GM23338 (cell line): ENCODE measurements at regions not wholly inside any gene's neighbourhood (a gene's known extent, or its start where the extent isn't known, plus 50 kb on each side); places are given as distances from the start of the nearest gene placed in this dataset.

Source experiments
- ATAC-seq: fragments of 200-7000 bp; cut with Tn5 transposase; 3 replicates; pipeline ENCODE4 v1.9.1; 2020
- DNase-seq: peaks from one replicate; pipeline ENCODE4 v3.0.0-alpha.2; 2015; ENCODE audit warnings: low spot score
- H2AFZ ChIP-seq: fragments of 200-600 bp; sonication (generic); 2 replicates; pipeline ENCODE4 v1.8.0; 2016; ENCODE audit warnings: antibody characterized with exemption, mild to moderate bottlenecking, moderate library complexity
- H3F3A ChIP-seq: fragments of 200-600 bp; sonication (generic); replicated peaks from 2 replicates; pipeline ENCODE4 v1.8.0; 2017; ENCODE audit warnings: antibody characterized with exemption, mixed run types, low read depth
- H3K27ac ChIP-seq: fragments of 200-600 bp; sonication (generic); 2 replicates; pipeline ENCODE4 v1.6.1; 2016; ENCODE audit warnings: low read depth
- H3K27me3 ChIP-seq: fragments of 200-600 bp; sonication (generic); 2 replicates; pipeline ENCODE4 v1.8.0; 2016; ENCODE audit warnings: mild to moderate bottlenecking, mixed run types, moderate library complexity; ENCODE audit not compliant: insufficient read depth
- H3K36me3 ChIP-seq: fragments of 200-600 bp; sonication (generic); 2 replicates; pipeline ENCODE4 v1.8.0; 2016; ENCODE audit warnings: mild to moderate bottlenecking; ENCODE audit not compliant: insufficient read depth
- H3K4me1 ChIP-seq: fragments of 200-600 bp; sonication (generic); 2 replicates; pipeline ENCODE4 v1.8.0; 2016; ENCODE audit warnings: mild to moderate bottlenecking, moderate library complexity; ENCODE audit not compliant: insufficient read depth
- H3K4me2 ChIP-seq: fragments of 200-600 bp; sonication (generic); 2 replicates; pipeline ENCODE4 v1.7.1; 2017; ENCODE audit warnings: mixed run types
- H3K4me3 ChIP-seq: fragments of 200-600 bp; sonication (generic); 2 replicates; pipeline ENCODE4 v1.6.1; 2016; ENCODE audit warnings: mixed run types
- H3K79me2 ChIP-seq: fragments of 200-600 bp; sonication (generic); replicated peaks from 2 replicates; pipeline ENCODE4 v1.8.0; 2017; ENCODE audit warnings: mild to moderate bottlenecking; ENCODE audit not compliant: insufficient read depth
- H3K9me2 ChIP-seq: fragments of 200-600 bp; sonication (generic); 2 replicates; pipeline ENCODE4 v1.8.0; 2017; ENCODE audit not compliant: insufficient read depth
- H4K20me1 ChIP-seq: fragments of 200-600 bp; sonication (generic); replicated peaks from 2 replicates; pipeline ENCODE4 v1.8.0; 2017; ENCODE audit warnings: mild to moderate bottlenecking; ENCODE audit not compliant: insufficient read depth
- H3K27ac Mint-ChIP-seq: 2 replicates; pipeline ENCODE4 v1.8.0; 2020; ENCODE audit warnings: inconsistent platforms, mild to moderate bottlenecking, moderate library complexity, mixed read lengths
- H3K27me3 Mint-ChIP-seq: 3 replicates; pipeline ENCODE4 v1.8.0; 2022; ENCODE audit warnings: low read depth, mild to moderate bottlenecking, moderate library complexity, mixed read lengths, inconsistent platforms; ENCODE audit not compliant: insufficient read depth, poor library complexity
- H3K36me3 Mint-ChIP-seq: 3 replicates; pipeline ENCODE4 v1.8.0; 2021; ENCODE audit warnings: low read depth, mild to moderate bottlenecking, inconsistent platforms, moderate library complexity, mixed read lengths
- H3K4me1 Mint-ChIP-seq: 3 replicates; pipeline ENCODE4 v1.8.0; 2020; ENCODE audit warnings: mild to moderate bottlenecking, inconsistent platforms, mixed read lengths
- H3K4me3 Mint-ChIP-seq: 3 replicates; pipeline ENCODE4 v1.8.0; 2021; ENCODE audit warnings: moderate library complexity, mild to moderate bottlenecking, inconsistent platforms, mixed read lengths
- H3K9me3 Mint-ChIP-seq: 3 replicates; pipeline ENCODE4 v1.8.0; 2020; ENCODE audit warnings: moderate library complexity, mild to moderate bottlenecking, inconsistent platforms, mixed read lengths
- CREB1 ChIP-seq: fragments of 250-450 bp; sonication (Bioruptor Pico); IDR thresholded peaks from 2 replicates; pipeline ENCODE4 v1.5.0; 2020; ENCODE audit warnings: low read depth, mild to moderate bottlenecking, moderate library complexity
- EZH2 ChIP-seq: fragments of 200-600 bp; sonication (generic); IDR thresholded peaks from one replicate; pipeline ENCODE4 v1.8.0; 2017; ENCODE audit warnings: antibody characterized with exemption, mild to moderate bottlenecking, low read depth; ENCODE audit not compliant: unreplicated experiment
- EZH2phosphoT487 ChIP-seq: fragments of 200-600 bp; sonication (generic); IDR thresholded peaks from one replicate; pipeline ENCODE4 v1.8.1; 2018; ENCODE audit warnings: antibody characterized with exemption; ENCODE audit not compliant: unreplicated experiment
- JUNB ChIP-seq: IDR thresholded peaks from one replicate; pipeline ENCODE4 v1.6.1; 2016; ENCODE audit warnings: antibody characterized with exemption; ENCODE audit not compliant: unreplicated experiment
- NANOG ChIP-seq: IDR thresholded peaks from 2 replicates; pipeline ENCODE4 v1.6.1; 2016; ENCODE audit warnings: antibody characterized with exemption, borderline replicate concordance
- POLR2AphosphoS5 ChIP-seq: IDR thresholded peaks from 2 replicates; pipeline ENCODE4 v1.6.1; 2016; ENCODE audit warnings: antibody characterized with exemption, low read depth
- STAT1 ChIP-seq: IDR thresholded peaks from one replicate; pipeline ENCODE4 v1.6.1; 2016; ENCODE audit warnings: antibody characterized with exemption; ENCODE audit not compliant: unreplicated experiment
- ZNF114 ChIP-seq: fragments of 250-450 bp; sonication (Bioruptor Pico); IDR thresholded peaks from 2 replicates; pipeline ENCODE4 v1.5.0; 2020; ENCODE audit warnings: mild to moderate bottlenecking, moderate library complexity
- ZNF331 ChIP-seq: fragments of 250-450 bp; sonication (Bioruptor Pico); IDR thresholded peaks from 2 replicates; pipeline ENCODE4 v1.5.0; 2020; ENCODE audit warnings: low read depth, mild to moderate bottlenecking, moderate library complexity
- TF ChIP-seq, protein P1 (sequence below), 2 experiments: fragments of 200-600 bp in 1 of 2; sonication (generic) in 1 of 2; conservative IDR thresholded peaks; 2 replicates each; pipeline versions ENCODE4 v1.5.1 to v1.6.1; 2016 to 2017; ENCODE audit warnings: antibody characterized with exemption in 2 of 2, low read depth in 2 of 2, mild to moderate bottlenecking in 2 of 2, moderate library complexity in 1 of 2
- TF ChIP-seq, protein P2 (sequence below): IDR thresholded peaks from 2 replicates; pipeline ENCODE4 v1.6.1; 2016; ENCODE audit warnings: antibody characterized with exemption
- TF ChIP-seq, protein P3 (sequence below): IDR thresholded peaks from one replicate; pipeline ENCODE4 v1.6.1; 2018; ENCODE audit warnings: antibody characterized with exemption; ENCODE audit not compliant: unreplicated experiment
- TF ChIP-seq, protein P4 (sequence below): fragments of 250-450 bp; sonication (Bioruptor Pico); IDR thresholded peaks from 2 replicates; pipeline ENCODE4 v1.5.0; 2020; ENCODE audit warnings: mild to moderate bottlenecking, moderate library complexity

DNA sequence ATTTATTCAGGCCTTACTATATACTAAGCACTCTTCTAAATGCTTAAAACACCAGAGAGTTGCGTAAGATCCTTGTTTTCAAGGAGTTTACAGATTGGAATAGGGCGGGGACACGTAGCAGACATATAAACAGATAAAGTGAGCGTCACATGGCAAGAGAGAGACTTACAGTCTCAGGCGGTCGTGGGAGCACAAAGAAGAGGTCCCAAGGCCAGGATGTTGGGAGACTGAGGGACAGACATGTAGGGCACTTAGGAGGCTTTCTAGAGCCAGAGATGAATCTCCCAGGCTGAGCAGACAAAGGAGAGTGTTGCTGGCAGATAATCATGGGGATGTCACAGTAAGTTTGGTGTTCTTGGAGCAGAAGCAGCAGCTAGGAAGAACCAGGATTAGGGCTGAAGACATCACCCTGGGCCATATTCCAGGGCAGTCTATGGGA lies 119.1 kb upstream of the ANKFN1 start:
- no peaks in the 10 kb centered on the region for H3K79me2 ChIP-seq
- no peak for TF ChIP-seq JUNB
- no peak for TF ChIP-seq CREB1 (CRISPR knock-in tag)
- TF ChIP-seq, protein P1, sequence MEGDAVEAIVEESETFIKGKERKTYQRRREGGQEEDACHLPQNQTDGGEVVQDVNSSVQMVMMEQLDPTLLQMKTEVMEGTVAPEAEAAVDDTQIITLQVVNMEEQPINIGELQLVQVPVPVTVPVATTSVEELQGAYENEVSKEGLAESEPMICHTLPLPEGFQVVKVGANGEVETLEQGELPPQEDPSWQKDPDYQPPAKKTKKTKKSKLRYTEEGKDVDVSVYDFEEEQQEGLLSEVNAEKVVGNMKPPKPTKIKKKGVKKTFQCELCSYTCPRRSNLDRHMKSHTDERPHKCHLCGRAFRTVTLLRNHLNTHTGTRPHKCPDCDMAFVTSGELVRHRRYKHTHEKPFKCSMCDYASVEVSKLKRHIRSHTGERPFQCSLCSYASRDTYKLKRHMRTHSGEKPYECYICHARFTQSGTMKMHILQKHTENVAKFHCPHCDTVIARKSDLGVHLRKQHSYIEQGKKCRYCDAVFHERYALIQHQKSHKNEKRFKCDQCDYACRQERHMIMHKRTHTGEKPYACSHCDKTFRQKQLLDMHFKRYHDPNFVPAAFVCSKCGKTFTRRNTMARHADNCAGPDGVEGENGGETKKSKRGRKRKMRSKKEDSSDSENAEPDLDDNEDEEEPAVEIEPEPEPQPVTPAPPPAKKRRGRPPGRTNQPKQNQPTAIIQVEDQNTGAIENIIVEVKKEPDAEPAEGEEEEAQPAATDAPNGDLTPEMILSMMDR (conservative IDR thresholded peaks at IDR 0.05; ENCODE audit: low read depth in 2 of 2) = no peak
- TF ChIP-seq EZH2 = no peak
- no peak for TF ChIP-seq NANOG
- TF ChIP-seq, protein P2, sequence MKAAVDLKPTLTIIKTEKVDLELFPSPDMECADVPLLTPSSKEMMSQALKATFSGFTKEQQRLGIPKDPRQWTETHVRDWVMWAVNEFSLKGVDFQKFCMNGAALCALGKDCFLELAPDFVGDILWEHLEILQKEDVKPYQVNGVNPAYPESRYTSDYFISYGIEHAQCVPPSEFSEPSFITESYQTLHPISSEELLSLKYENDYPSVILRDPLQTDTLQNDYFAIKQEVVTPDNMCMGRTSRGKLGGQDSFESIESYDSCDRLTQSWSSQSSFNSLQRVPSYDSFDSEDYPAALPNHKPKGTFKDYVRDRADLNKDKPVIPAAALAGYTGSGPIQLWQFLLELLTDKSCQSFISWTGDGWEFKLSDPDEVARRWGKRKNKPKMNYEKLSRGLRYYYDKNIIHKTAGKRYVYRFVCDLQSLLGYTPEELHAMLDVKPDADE = no peak
- TF ChIP-seq, protein P3, sequence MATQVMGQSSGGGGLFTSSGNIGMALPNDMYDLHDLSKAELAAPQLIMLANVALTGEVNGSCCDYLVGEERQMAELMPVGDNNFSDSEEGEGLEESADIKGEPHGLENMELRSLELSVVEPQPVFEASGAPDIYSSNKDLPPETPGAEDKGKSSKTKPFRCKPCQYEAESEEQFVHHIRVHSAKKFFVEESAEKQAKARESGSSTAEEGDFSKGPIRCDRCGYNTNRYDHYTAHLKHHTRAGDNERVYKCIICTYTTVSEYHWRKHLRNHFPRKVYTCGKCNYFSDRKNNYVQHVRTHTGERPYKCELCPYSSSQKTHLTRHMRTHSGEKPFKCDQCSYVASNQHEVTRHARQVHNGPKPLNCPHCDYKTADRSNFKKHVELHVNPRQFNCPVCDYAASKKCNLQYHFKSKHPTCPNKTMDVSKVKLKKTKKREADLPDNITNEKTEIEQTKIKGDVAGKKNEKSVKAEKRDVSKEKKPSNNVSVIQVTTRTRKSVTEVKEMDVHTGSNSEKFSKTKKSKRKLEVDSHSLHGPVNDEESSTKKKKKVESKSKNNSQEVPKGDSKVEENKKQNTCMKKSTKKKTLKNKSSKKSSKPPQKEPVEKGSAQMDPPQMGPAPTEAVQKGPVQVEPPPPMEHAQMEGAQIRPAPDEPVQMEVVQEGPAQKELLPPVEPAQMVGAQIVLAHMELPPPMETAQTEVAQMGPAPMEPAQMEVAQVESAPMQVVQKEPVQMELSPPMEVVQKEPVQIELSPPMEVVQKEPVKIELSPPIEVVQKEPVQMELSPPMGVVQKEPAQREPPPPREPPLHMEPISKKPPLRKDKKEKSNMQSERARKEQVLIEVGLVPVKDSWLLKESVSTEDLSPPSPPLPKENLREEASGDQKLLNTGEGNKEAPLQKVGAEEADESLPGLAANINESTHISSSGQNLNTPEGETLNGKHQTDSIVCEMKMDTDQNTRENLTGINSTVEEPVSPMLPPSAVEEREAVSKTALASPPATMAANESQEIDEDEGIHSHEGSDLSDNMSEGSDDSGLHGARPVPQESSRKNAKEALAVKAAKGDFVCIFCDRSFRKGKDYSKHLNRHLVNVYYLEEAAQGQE = no peak
- TF ChIP-seq POLR2AphosphoS5 = no peak
- TF ChIP-seq, protein P4, sequence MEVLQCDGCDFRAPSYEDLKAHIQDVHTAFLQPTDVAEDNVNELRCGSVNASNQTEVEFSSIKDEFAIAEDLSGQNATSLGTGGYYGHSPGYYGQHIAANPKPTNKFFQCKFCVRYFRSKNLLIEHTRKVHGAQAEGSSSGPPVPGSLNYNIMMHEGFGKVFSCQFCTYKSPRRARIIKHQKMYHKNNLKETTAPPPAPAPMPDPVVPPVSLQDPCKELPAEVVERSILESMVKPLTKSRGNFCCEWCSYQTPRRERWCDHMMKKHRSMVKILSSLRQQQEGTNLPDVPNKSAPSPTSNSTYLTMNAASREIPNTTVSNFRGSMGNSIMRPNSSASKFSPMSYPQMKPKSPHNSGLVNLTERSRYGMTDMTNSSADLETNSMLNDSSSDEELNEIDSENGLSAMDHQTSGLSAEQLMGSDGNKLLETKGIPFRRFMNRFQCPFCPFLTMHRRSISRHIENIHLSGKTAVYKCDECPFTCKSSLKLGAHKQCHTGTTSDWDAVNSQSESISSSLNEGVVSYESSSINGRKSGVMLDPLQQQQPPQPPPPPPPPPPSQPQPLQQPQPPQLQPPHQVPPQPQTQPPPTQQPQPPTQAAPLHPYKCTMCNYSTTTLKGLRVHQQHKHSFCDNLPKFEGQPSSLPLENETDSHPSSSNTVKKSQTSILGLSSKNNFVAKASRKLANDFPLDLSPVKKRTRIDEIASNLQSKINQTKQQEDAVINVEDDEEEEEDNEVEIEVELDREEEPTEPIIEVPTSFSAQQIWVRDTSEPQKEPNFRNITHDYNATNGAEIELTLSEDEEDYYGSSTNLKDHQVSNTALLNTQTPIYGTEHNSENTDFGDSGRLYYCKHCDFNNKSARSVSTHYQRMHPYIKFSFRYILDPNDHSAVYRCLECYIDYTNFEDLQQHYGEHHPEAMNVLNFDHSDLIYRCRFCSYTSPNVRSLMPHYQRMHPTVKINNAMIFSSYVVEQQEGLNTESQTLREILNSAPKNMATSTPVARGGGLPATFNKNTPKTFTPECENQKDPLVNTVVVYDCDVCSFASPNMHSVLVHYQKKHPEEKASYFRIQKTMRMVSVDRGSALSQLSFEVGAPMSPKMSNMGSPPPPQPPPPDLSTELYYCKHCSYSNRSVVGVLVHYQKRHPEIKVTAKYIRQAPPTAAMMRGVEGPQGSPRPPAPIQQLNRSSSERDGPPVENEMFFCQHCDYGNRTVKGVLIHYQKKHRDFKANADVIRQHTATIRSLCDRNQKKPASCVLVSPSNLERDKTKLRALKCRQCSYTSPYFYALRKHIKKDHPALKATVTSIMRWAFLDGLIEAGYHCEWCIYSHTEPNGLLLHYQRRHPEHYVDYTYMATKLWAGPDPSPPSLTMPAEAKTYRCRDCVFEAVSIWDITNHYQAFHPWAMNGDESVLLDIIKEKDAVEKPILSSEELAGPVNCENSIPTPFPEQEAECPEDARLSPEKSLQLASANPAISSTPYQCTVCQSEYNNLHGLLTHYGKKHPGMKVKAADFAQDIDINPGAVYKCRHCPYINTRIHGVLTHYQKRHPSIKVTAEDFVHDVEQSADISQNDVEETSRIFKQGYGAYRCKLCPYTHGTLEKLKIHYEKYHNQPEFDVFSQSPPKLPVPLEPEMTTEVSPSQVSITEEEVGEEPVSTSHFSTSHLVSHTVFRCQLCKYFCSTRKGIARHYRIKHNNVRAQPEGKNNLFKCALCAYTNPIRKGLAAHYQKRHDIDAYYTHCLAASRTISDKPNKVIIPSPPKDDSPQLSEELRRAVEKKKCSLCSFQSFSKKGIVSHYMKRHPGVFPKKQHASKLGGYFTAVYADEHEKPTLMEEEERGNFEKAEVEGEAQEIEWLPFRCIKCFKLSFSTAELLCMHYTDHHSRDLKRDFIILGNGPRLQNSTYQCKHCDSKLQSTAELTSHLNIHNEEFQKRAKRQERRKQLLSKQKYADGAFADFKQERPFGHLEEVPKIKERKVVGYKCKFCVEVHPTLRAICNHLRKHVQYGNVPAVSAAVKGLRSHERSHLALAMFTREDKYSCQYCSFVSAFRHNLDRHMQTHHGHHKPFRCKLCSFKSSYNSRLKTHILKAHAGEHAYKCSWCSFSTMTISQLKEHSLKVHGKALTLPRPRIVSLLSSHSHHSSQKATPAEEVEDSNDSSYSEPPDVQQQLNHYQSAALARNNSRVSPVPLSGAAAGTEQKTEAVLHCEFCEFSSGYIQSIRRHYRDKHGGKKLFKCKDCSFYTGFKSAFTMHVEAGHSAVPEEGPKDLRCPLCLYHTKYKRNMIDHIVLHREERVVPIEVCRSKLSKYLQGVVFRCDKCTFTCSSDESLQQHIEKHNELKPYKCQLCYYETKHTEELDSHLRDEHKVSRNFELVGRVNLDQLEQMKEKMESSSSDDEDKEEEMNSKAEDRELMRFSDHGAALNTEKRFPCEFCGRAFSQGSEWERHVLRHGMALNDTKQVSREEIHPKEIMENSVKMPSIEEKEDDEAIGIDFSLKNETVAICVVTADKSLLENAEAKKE (CRISPR knock-in tag) = no peak
- TF ChIP-seq STAT1 = no peak
- no peak for TF ChIP-seq ZNF114 (CRISPR knock-in tag)
- TF ChIP-seq ZNF331 (CRISPR knock-in tag) = no peak
- no peak for TF ChIP-seq EZH2phosphoT487
- no peaks in the 10 kb centered on the region for H3K9me3 Mint-ChIP-seq
- DNase-seq (no peak), ATAC-seq (no peak)
- no peaks in the 10 kb centered on the region for H4K20me1 ChIP-seq
- no peaks in the 10 kb centered on the region for H3K4me1 Mint-ChIP-seq
- no peak overlapping the region for H3K27ac Mint-ChIP-seq
- H3K36me3 Mint-ChIP-seq = no peaks in the 10 kb centered on the region
- peaks cover 2% of the 10 kb centered on the region for H3K27me3 Mint-ChIP-seq
- no peaks in the 10 kb centered on the region for H3K27me3 ChIP-seq
- H3K4me3 Mint-ChIP-seq = no peak overlapping the region
- no peak overlapping the region for H3K4me2 ChIP-seq
- peaks cover 10% of the 10 kb centered on the region; the same call in 1 of the 2 replicates for H3K9me2 ChIP-seq
- H3K27ac ChIP-seq = no peak overlapping the region
- no peak overlapping the region; the same call in 1 of the 2 replicates for H2AFZ ChIP-seq
- H3K4me1 ChIP-seq = no peaks in the 10 kb centered on the region
- no peaks in the 10 kb centered on the region for H3F3A ChIP-seq
- H3K36me3 ChIP-seq = no peaks in the 10 kb centered on the region
- H3K4me3 ChIP-seq = no peak overlapping the region
